ENCODE measurements at regions not wholly inside any gene's neighbourhood (a gene's known extent, or its start where the extent isn't known, plus 50 kb on each side); places are given as distances from the start of the nearest gene placed in this dataset.

- no peak overlapping the region for H3K4me3 ChIP-seq (ENCODE audit: control insufficient read depth in 2 of 3, extremely low read depth in 1 of 3, insufficient read depth in 2 of 3, low read depth in 1 of 3, low read length in 3 of 3)
- no peak overlapping the region for H3K4me2 ChIP-seq (ENCODE audit: control insufficient read depth, extremely low read depth, insufficient read depth, low read depth, low read length)
- no peaks in the 10 kb centered on the region for H3K4me1 ChIP-seq (ENCODE audit: control insufficient read depth, extremely low read depth, insufficient read depth, low read length)
- no peaks in the 10 kb centered on the region for H3K9me3 ChIP-seq (ENCODE audit: control insufficient read depth, low read depth, low read length)
- no peaks in the 10 kb centered on the region for H3K36me3 ChIP-seq (ENCODE audit: control insufficient read depth in 2 of 2, extremely low read depth in 1 of 2, insufficient read depth in 2 of 2, low read length in 2 of 2)
- dilution Hi-C loops (cut with MboI; ENCODE audit: extremely low pct_ligation_motif_present, low sequenced_read_pairs), result no loop called here
- TF ChIP-seq EZH2 (IDR thresholded peaks at IDR 0.05; ENCODE audit: low read length) (no peak), CTCF (optimal IDR thresholded peaks at IDR 0.05 in 1 of 3, IDR thresholded peaks at IDR 0.05 in 1 of 3, conservative IDR thresholded peaks at IDR 0.05 in 1 of 3; ENCODE audit: extremely low read depth in 1 of 3, insufficient read depth in 2 of 3, low read length in 3 of 3) (no peak)
- H3K9ac ChIP-seq (ENCODE audit: control insufficient read depth, extremely low read depth, insufficient read depth, low read length), result no peak overlapping the region
- no peak for DNase-seq (ENCODE audit: low read depth, low spot score)
- no peak overlapping the region for H3K27ac ChIP-seq (ENCODE audit: control insufficient read depth, insufficient read depth, low read length)
- no peaks in the 10 kb centered on the region for H4K20me1 ChIP-seq (ENCODE audit: control insufficient read depth, extremely low read depth, insufficient read depth, low read length)
- no peaks in the 10 kb centered on the region for H3K79me2 ChIP-seq (ENCODE audit: control insufficient read depth, insufficient read depth, low read length)
- FAIRE-seq, result no peak
- H3K9me1 ChIP-seq (ENCODE audit: control insufficient read depth, extremely low read depth, insufficient read depth, low read length), result no peaks in the 10 kb centered on the region
- no peaks in the 10 kb centered on the region for H3K27me3 ChIP-seq (ENCODE audit: control insufficient read depth, extremely low read depth, insufficient read depth, low read length)
- H2AFZ ChIP-seq (ENCODE audit: control insufficient read depth, low read length), result no peak overlapping the region
Observed at GRCh38 chr5:158245513-158245912, 386.6 kb upstream of the CLINT1 start.

- Histone ChIP-seq H2AFZ (ENCODE audit: control insufficient read depth, low read length) (no peak overlapping the region), H3K4me3 (ENCODE audit: control insufficient read depth in 2 of 3, extremely low read depth in 1 of 3, insufficient read depth in 2 of 3, low read depth in 1 of 3, low read length in 3 of 3) (no peak overlapping the region), H3K79me2 (ENCODE audit: control insufficient read depth, insufficient read depth, low read length) (no peaks in the 10 kb centered on the region), H3K36me3 (ENCODE audit: control insufficient read depth in 2 of 2, extremely low read depth in 1 of 2, insufficient read depth in 2 of 2, low read length in 2 of 2) (no peaks in the 10 kb centered on the region), H3K4me2 (ENCODE audit: control insufficient read depth, extremely low read depth, insufficient read depth, low read depth, low read length) (no peak overlapping the region), H3K27ac (ENCODE audit: control insufficient read depth, insufficient read depth, low read length) (no peak overlapping the region), H4K20me1 (ENCODE audit: control insufficient read depth, extremely low read depth, insufficient read depth, low read length) (no peaks in the 10 kb centered on the region), H3K4me1 (ENCODE audit: control insufficient read depth, extremely low read depth, insufficient read depth, low read length) (no peaks in the 10 kb centered on the region), H3K27me3 (ENCODE audit: control insufficient read depth, extremely low read depth, insufficient read depth, low read length) (no peaks in the 10 kb centered on the region), H3K9me3 (ENCODE audit: control insufficient read depth, low read depth, low read length) (no peaks in the 10 kb centered on the region), H3K9ac (ENCODE audit: control insufficient read depth, extremely low read depth, insufficient read depth, low read length) (no peak overlapping the region), H3K9me1 (ENCODE audit: control insufficient read depth, extremely low read depth, insufficient read depth, low read length) (no peaks in the 10 kb centered on the region)
- dilution Hi-C loops (cut with MboI; ENCODE audit: extremely low pct_ligation_motif_present, low sequenced_read_pairs), result no loop called here
- DNase-seq (ENCODE audit: low read depth, low spot score), result no peak
- TF ChIP-seq CTCF (optimal IDR thresholded peaks at IDR 0.05 in 1 of 3, IDR thresholded peaks at IDR 0.05 in 1 of 3, conservative IDR thresholded peaks at IDR 0.05 in 1 of 3; ENCODE audit: extremely low read depth in 1 of 3, insufficient read depth in 2 of 3, low read length in 3 of 3), result no peak
- no peak for TF ChIP-seq EZH2 (IDR thresholded peaks at IDR 0.05; ENCODE audit: low read length)
- no peak for FAIRE-seq
Observed at GRCh38 chr5:158244882-158245281, 385.9 kb upstream of the CLINT1 start.

Data from keratinocyte (primary cell).